GM12878 (cell line): ENCODE measurements at regions not wholly inside any gene's neighbourhood (a gene's known extent, or its start where the extent isn't known, plus 50 kb on each side); places are given as distances from the start of the nearest gene placed in this dataset.

ENCODE experiments used
- ATF7 ChIP-seq: fragments of 450-650 bp; IDR thresholded peaks from 2 replicates; pipeline ENCODE4 v1.6.1; 2016; ENCODE audit warnings: low read depth, mild to moderate bottlenecking
- ETV6 ChIP-seq, 2 experiments: fragments of 450-650 bp in 1 of 2; IDR thresholded peaks in 1 of 2; conservative IDR thresholded peaks in 1 of 2; 2 replicates each; pipeline ENCODE4 v1.6.1; 2014; ENCODE audit warnings: antibody characterized with exemption in 1 of 2, borderline replicate concordance in 1 of 2, low read depth in 1 of 2, mild to moderate bottlenecking in 1 of 2, moderate library complexity in 1 of 2
- HCFC1 ChIP-seq: fragments of 150-350 bp; IDR thresholded peaks from 2 replicates; pipeline ENCODE4 v1.6.1; 2014; ENCODE audit warnings: low read length
- HDAC6 ChIP-seq: fragments of 200-600 bp; sonication (generic); IDR thresholded peaks from one replicate; pipeline ENCODE4 v1.8.0; 2017; ENCODE audit warnings: antibody characterized with exemption; ENCODE audit not compliant: unreplicated experiment
- MXI1 ChIP-seq: fragments of 150-350 bp; IDR thresholded peaks from 2 replicates; pipeline ENCODE4 v1.6.1; 2011; ENCODE audit warnings: low read depth, mild to moderate bottlenecking, inconsistent platforms, low read length, improper control_type of control experiment
- POLR2A ChIP-seq: IDR thresholded peaks from 2 replicates; pipeline ENCODE4 v1.6.1; 2011; ENCODE audit warnings: low read depth, mild to moderate bottlenecking, low read length
- SPI1 ChIP-seq: IDR thresholded peaks from 2 replicates; pipeline ENCODE4 v1.6.1; 2011; ENCODE audit warnings: low read depth, mild to moderate bottlenecking, low read length, moderate library complexity, borderline replicate concordance; ENCODE audit not compliant: insufficient read depth
- TAF1 ChIP-seq: IDR thresholded peaks from 2 replicates; pipeline ENCODE4 v1.6.1; 2011; ENCODE audit warnings: mild to moderate bottlenecking, low read depth, low read length, borderline replicate concordance
- YY1 ChIP-seq: IDR thresholded peaks from 2 replicates; pipeline ENCODE4 v1.6.1; 2011; ENCODE audit warnings: low read depth, mild to moderate bottlenecking, low read length
- ZZZ3 ChIP-seq: IDR thresholded peaks from 2 replicates; pipeline ENCODE4 v1.6.1; 2011; ENCODE audit warnings: low read depth; ENCODE audit not compliant: control insufficient read depth, insufficient read length
- TF ChIP-seq, protein P1 (sequence below): IDR thresholded peaks from 2 replicates; pipeline ENCODE4 v1.6.1; 2012; ENCODE audit warnings: low read length, inconsistent platforms
- TF ChIP-seq, protein P2 (sequence below), 3 experiments: IDR thresholded peaks in 2 of 3; conservative IDR thresholded peaks in 1 of 3; 2 replicates each; pipeline ENCODE4 v1.5.1; 2011; ENCODE audit warnings: low read depth in 3 of 3, low read length in 3 of 3, mild to moderate bottlenecking in 3 of 3, control low read depth in 2 of 3, moderate library complexity in 2 of 3, inconsistent platforms in 1 of 3, mixed read lengths in 1 of 3; ENCODE audit not compliant: control insufficient read depth in 2 of 3, insufficient read depth in 1 of 3; ENCODE audit errors: extremely low read depth in 1 of 3
- TF ChIP-seq, protein P3 (sequence below): fragments of 150-350 bp; IDR thresholded peaks from 2 replicates; pipeline ENCODE4 v1.6.1; 2016; ENCODE audit warnings: low read depth, low read length

GRCh38 chr6:144561455-144562043, 276.4 kb downstream of the UTRN start:
- TF ChIP-seq ETV6 (conservative IDR thresholded peaks at IDR 0.05 in 1 of 2, IDR thresholded peaks at IDR 0.05 in 1 of 2; ENCODE audit: borderline replicate concordance in 1 of 2, low read depth in 1 of 2) (no peak), YY1 (no peak), SPI1 (no peak), POLR2A (no peak), ZZZ3 (no peak), HCFC1 (no peak), HDAC6 (no peak), TAF1 (no peak), MXI1 (no peak), ATF7 (no peak)
- TF ChIP-seq, protein P1, sequence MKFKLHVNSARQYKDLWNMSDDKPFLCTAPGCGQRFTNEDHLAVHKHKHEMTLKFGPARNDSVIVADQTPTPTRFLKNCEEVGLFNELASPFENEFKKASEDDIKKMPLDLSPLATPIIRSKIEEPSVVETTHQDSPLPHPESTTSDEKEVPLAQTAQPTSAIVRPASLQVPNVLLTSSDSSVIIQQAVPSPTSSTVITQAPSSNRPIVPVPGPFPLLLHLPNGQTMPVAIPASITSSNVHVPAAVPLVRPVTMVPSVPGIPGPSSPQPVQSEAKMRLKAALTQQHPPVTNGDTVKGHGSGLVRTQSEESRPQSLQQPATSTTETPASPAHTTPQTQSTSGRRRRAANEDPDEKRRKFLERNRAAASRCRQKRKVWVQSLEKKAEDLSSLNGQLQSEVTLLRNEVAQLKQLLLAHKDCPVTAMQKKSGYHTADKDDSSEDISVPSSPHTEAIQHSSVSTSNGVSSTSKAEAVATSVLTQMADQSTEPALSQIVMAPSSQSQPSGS, result no peak
- TF ChIP-seq, protein P2, sequence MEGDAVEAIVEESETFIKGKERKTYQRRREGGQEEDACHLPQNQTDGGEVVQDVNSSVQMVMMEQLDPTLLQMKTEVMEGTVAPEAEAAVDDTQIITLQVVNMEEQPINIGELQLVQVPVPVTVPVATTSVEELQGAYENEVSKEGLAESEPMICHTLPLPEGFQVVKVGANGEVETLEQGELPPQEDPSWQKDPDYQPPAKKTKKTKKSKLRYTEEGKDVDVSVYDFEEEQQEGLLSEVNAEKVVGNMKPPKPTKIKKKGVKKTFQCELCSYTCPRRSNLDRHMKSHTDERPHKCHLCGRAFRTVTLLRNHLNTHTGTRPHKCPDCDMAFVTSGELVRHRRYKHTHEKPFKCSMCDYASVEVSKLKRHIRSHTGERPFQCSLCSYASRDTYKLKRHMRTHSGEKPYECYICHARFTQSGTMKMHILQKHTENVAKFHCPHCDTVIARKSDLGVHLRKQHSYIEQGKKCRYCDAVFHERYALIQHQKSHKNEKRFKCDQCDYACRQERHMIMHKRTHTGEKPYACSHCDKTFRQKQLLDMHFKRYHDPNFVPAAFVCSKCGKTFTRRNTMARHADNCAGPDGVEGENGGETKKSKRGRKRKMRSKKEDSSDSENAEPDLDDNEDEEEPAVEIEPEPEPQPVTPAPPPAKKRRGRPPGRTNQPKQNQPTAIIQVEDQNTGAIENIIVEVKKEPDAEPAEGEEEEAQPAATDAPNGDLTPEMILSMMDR (IDR thresholded peaks at IDR 0.05 in 2 of 3, conservative IDR thresholded peaks at IDR 0.05 in 1 of 3; ENCODE audit: control insufficient read depth in 2 of 3, extremely low read depth in 1 of 3, insufficient read depth in 1 of 3, low read depth in 3 of 3, low read length in 3 of 3), result no peak
- TF ChIP-seq, protein P3, sequence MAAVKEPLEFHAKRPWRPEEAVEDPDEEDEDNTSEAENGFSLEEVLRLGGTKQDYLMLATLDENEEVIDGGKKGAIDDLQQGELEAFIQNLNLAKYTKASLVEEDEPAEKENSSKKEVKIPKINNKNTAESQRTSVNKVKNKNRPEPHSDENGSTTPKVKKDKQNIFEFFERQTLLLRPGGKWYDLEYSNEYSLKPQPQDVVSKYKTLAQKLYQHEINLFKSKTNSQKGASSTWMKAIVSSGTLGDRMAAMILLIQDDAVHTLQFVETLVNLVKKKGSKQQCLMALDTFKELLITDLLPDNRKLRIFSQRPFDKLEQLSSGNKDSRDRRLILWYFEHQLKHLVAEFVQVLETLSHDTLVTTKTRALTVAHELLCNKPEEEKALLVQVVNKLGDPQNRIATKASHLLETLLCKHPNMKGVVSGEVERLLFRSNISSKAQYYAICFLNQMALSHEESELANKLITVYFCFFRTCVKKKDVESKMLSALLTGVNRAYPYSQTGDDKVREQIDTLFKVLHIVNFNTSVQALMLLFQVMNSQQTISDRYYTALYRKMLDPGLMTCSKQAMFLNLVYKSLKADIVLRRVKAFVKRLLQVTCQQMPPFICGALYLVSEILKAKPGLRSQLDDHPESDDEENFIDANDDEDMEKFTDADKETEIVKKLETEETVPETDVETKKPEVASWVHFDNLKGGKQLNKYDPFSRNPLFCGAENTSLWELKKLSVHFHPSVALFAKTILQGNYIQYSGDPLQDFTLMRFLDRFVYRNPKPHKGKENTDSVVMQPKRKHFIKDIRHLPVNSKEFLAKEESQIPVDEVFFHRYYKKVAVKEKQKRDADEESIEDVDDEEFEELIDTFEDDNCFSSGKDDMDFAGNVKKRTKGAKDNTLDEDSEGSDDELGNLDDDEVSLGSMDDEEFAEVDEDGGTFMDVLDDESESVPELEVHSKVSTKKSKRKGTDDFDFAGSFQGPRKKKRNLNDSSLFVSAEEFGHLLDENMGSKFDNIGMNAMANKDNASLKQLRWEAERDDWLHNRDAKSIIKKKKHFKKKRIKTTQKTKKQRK, result no peak
